ENCODE measurements at regions not wholly inside any gene's neighbourhood (a gene's known extent, or its start where the extent isn't known, plus 50 kb on each side); places are given as distances from the start of the nearest gene placed in this dataset.

DNA sequence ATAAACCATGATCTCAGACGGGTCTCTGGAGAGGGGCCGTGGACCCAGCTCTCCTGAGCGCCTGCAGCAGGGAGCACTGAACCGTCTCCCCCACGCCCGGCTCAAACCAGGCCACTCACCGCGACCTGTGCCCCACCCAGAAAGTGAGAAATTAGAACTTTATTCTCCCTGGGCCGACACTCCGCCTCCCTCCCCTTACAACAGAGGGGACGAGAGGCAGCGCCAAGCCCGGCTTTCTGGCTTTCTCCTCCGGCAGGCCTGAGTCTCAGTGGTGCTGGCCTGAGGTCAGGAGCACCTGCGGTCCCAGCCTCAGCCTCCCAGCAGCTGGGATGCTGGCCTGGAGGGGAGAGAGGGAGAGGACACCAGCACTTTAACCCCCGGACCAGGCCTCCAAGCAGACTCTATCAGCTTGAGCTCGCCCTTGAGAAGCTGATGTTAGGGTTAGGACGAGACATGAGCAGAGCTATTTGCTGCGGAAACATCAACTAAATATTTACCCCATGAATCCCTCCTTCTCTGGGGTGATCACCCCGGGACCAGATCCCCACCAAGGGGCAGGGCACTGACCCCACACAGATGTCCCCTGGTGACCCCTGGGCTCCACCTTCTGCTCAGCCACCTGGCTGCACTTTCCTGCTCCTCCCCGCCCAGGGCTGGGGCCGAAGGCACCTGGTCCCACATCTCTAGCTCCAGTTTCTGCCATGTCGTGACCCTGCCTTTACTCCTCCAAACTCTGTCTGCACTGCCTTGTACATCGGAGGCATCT, 856.3 kb upstream of the SALL3 start:
- no peak overlapping the region for H3K4me3 ChIP-seq (ENCODE audit: control insufficient read depth, low read depth, low read length)

DNA sequence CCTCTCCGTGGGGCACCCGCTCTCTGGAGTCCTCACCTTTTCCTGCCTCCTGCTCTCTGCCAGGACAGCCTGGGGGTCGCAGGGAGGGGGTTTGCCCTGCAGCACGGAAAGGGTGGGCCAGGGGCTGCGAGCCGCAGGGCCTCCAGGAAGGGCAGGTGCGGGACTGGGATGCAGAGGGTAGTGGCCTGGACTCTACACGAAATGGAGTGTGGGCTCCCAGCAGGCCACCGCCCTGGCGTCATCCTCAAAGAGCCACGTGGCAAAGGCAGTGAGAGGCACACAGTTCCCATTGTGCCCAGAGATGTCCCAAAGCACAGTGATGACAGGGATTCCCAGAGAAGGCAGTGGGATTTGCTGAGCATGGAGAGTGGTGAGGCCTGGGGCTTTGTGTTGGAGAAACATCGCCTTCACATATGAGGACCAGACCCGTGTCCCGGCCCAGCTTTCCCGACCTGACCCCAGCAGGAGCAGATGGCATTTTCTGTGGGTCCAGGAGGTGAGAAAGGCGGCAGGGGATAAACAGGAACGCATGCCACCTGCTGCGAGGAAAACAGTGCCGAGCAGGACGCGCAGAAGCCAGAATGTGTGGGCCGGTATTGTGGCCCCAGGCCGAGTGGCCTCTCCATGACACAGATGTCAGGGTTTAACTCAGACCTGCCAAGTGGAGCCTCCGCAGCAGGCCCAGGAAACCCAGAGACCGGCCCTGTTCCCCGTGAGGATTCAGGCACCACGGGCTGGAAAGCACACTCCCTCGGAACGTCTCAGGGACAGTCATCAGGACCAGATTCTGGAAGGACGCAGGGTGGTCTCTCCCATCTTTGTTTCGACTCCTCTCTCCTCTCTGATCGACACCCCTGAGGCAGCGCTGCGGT, 855.5 kb upstream of the SALL3 start:
- no peak for DNase-seq (ENCODE audit: low read depth)
- no peak overlapping the region for H3K4me3 ChIP-seq (ENCODE audit: control insufficient read depth, low read depth, low read length)
- TF ChIP-seq, protein P1, sequence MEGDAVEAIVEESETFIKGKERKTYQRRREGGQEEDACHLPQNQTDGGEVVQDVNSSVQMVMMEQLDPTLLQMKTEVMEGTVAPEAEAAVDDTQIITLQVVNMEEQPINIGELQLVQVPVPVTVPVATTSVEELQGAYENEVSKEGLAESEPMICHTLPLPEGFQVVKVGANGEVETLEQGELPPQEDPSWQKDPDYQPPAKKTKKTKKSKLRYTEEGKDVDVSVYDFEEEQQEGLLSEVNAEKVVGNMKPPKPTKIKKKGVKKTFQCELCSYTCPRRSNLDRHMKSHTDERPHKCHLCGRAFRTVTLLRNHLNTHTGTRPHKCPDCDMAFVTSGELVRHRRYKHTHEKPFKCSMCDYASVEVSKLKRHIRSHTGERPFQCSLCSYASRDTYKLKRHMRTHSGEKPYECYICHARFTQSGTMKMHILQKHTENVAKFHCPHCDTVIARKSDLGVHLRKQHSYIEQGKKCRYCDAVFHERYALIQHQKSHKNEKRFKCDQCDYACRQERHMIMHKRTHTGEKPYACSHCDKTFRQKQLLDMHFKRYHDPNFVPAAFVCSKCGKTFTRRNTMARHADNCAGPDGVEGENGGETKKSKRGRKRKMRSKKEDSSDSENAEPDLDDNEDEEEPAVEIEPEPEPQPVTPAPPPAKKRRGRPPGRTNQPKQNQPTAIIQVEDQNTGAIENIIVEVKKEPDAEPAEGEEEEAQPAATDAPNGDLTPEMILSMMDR (IDR thresholded peaks at IDR 0.05; ENCODE audit: control insufficient read depth, insufficient read depth, low read depth, low read length, missing control alignments) = no peak

More for the DNA sequence above, 856.3 kb upstream of the SALL3 start:
- TF ChIP-seq, protein P1 (IDR thresholded peaks at IDR 0.05; ENCODE audit: control insufficient read depth, insufficient read depth, low read depth, low read length, missing control alignments) = no peak
- DNase-seq (ENCODE audit: low read depth) = no peak

DNA sequence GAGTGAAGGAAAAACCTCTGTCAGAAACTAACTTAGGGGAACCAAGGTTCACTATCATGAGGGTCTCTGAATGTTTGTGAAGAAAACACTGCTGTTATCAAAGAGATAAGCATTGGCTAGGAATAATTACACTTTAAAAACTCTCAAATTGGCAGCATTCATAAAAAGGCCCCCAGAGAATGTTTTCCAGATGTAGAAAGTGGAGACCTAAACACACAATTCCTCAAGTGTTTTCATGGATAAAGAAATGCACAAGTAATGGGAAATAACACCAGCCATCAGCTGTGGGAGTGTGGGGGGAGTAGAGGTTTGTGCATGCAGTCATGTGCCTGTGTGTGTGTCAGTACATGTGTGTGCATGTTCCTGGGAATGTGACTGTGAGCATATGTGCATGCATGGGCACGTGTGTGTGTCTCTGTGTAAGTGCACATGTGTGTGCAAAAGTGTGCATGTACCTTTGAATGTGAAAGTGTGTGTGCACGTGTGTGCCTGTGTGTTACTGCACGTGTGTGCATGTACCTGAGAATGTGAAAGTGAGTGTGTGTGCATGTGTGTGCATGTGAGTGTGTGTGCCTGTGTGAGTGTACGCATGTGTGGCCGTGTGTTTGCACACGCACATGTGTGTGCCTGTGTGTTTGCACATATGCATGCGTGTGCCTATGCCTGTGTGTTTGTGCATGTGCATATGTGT, 854.3 kb upstream of the SALL3 start:
- no peak for DNase-seq (ENCODE audit: low read depth)
- TF ChIP-seq, protein P1 (IDR thresholded peaks at IDR 0.05; ENCODE audit: control insufficient read depth, insufficient read depth, low read depth, low read length, missing control alignments) = no peak
- H3K4me3 ChIP-seq (ENCODE audit: control insufficient read depth, low read depth, low read length) = no peak overlapping the region

DNA sequence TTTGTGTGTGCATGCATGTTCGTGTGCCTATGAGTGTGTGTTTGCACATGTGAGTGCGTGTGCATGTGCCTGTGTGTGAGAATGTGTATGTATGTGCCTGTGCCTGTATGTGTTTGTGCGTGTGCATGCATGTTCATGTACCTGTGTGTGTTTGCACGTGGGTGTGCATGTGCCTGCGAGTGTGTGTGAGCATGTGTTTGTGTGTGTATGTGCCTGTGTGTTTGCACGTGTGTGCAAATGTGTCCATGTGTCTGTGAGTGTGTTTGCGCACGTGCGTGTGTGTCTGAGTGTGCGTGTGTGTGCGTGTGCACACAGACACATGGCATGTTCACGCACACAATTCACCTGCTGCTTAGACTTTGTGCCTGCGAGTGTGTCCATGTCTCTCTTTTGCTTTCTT, 853.5 kb upstream of the SALL3 start:
- no peak for DNase-seq (ENCODE audit: low read depth)
- no peak overlapping the region for H3K4me3 ChIP-seq (ENCODE audit: control insufficient read depth, low read depth, low read length)
- TF ChIP-seq, protein P1 (IDR thresholded peaks at IDR 0.05; ENCODE audit: control insufficient read depth, insufficient read depth, low read depth, low read length, missing control alignments) = no peak

DNA sequence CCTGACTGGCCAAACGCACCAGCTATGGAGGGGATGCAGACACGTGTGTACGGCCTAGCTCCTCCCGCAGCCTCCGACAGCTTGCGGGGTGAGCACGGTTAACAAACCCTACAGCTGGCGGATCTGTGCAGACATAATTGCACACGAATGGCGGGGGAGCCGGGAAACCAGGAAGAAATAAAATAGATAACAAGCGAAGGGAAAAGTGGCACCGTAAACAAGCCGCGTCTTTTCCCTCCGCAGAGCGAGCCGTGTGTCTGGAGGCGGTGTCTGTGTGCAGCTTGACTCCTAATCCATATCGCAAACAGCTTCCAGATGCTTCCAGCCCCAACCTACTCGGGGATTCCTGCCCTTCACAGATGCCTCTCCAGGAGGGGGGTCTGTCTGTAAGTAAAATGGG, 853.1 kb upstream of the SALL3 start:
- TF ChIP-seq, protein P1 (IDR thresholded peaks at IDR 0.05; ENCODE audit: control insufficient read depth, insufficient read depth, low read depth, low read length, missing control alignments) = no peak
- no peak for DNase-seq (ENCODE audit: low read depth)
- no peak overlapping the region for H3K4me3 ChIP-seq (ENCODE audit: control insufficient read depth, low read depth, low read length)

DNA sequence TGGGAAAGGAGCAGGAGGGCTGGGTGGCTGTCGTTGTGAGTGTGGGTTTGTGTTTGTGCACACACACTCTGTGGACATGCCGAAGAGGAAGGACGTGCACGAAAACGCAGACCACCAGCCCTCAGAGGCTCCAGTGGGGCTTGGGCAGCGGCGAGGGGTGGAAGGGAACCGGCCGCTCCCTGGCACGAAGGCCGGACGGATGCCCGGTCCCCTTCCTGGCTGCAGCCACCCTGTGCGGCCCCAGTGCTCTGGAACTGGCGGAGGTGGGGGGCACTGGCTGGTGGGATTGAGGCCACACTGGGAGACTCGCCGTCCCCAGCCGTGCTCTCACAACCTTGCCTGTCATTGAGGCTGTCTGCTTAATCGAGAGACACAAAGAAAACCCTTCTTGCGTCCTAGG, 852.6 kb upstream of the SALL3 start:
- no peak for DNase-seq (ENCODE audit: low read depth)
- TF ChIP-seq, protein P1 (IDR thresholded peaks at IDR 0.05; ENCODE audit: control insufficient read depth, insufficient read depth, low read depth, low read length, missing control alignments) = no peak
- no peak overlapping the region for H3K4me3 ChIP-seq (ENCODE audit: control insufficient read depth, low read depth, low read length)

All from AG09309 (cell line).